Activated T-cell treated with anti-CD3 and anti-CD28 coated beads, Interleukin-2, amount 50 U/mL, for 24 hours (primary cell): ENCODE measurements at regions not wholly inside any gene's neighbourhood (a gene's known extent, or its start where the extent isn't known, plus 50 kb on each side); places are given as distances from the start of the nearest gene placed in this dataset.

Experiments
- DNase-seq: peaks from one replicate; pipeline ENCODE4 v3.0.0-alpha.2; 2020
- H3K27ac Mint-ChIP-seq: 2 replicates; pipeline ENCODE4 v1.8.0; 2020; ENCODE audit warnings: mild to moderate bottlenecking, mixed read lengths
- H3K27me3 Mint-ChIP-seq: 2 replicates; pipeline ENCODE4 v1.8.0; 2020; ENCODE audit warnings: mixed read lengths
- H3K36me3 Mint-ChIP-seq: 2 replicates; pipeline ENCODE4 v1.8.0; 2020; ENCODE audit warnings: low read depth, mixed read lengths
- H3K4me1 Mint-ChIP-seq: 2 replicates; pipeline ENCODE4 v1.8.0; 2020; ENCODE audit warnings: low read depth, mixed read lengths
- H3K4me3 Mint-ChIP-seq: 2 replicates; pipeline ENCODE4 v1.8.0; 2020; ENCODE audit warnings: mild to moderate bottlenecking, moderate library complexity, mixed read lengths
- H3K9me3 Mint-ChIP-seq: 2 replicates; pipeline ENCODE4 v1.8.0; 2020; ENCODE audit warnings: mixed read lengths

GRCh38 chr14:41973178-41973577, 366.5 kb downstream of the LRFN5 start:
- H3K4me3 Mint-ChIP-seq, result no peak overlapping the region
- no peaks in the 10 kb centered on the region for H3K4me1 Mint-ChIP-seq
- H3K27me3 Mint-ChIP-seq, result no peaks in the 10 kb centered on the region
- H3K36me3 Mint-ChIP-seq, result no peaks in the 10 kb centered on the region
- H3K9me3 Mint-ChIP-seq, result peaks cover 27% of the 10 kb centered on the region
- H3K27ac Mint-ChIP-seq, result no peak overlapping the region
- no peak for DNase-seq

- H3K36me3 Mint-ChIP-seq, result no peaks in the 10 kb centered on the region
- no peak overlapping the region for H3K27ac Mint-ChIP-seq
- H3K9me3 Mint-ChIP-seq, result peaks cover 27% of the 10 kb centered on the region
- H3K27me3 Mint-ChIP-seq, result no peaks in the 10 kb centered on the region
- no peak overlapping the region for H3K4me3 Mint-ChIP-seq
- no peaks in the 10 kb centered on the region for H3K4me1 Mint-ChIP-seq
- no peak for DNase-seq
Observed at GRCh38 chr14:41972531-41972930, 365.9 kb downstream of the LRFN5 start.

- Mint-ChIP-seq H3K4me3 (no peak overlapping the region), H3K36me3 (no peaks in the 10 kb centered on the region), H3K27ac (no peak overlapping the region), H3K4me1 (no peaks in the 10 kb centered on the region), H3K9me3 (peaks cover 12% of the 10 kb centered on the region), H3K27me3 (no peaks in the 10 kb centered on the region)
- no peak for DNase-seq
Observed at GRCh38 chr14:41960281-41960680, 353.6 kb downstream of the LRFN5 start.

- no peak for DNase-seq
- Mint-ChIP-seq H3K9me3 (no peaks in the 10 kb centered on the region), H3K27ac (no peak overlapping the region), H3K36me3 (no peaks in the 10 kb centered on the region), H3K4me3 (no peak overlapping the region), H3K4me1 (no peaks in the 10 kb centered on the region), H3K27me3 (no peaks in the 10 kb centered on the region)
Observed at GRCh38 chr14:41957459-41957858, 350.8 kb downstream of the LRFN5 start.
